ENCODE measurements at regions not wholly inside any gene's neighbourhood (a gene's known extent, or its start where the extent isn't known, plus 50 kb on each side); places are given as distances from the start of the nearest gene placed in this dataset.

GRCh38 chr4:142974328-142974727 is 128.2 kb upstream of the INPP4B start:
- no peak for DNase-seq

GRCh38 chr4:142975618-142976017 is 129.5 kb upstream of the INPP4B start:
- DNase-seq = no peak

DNA sequence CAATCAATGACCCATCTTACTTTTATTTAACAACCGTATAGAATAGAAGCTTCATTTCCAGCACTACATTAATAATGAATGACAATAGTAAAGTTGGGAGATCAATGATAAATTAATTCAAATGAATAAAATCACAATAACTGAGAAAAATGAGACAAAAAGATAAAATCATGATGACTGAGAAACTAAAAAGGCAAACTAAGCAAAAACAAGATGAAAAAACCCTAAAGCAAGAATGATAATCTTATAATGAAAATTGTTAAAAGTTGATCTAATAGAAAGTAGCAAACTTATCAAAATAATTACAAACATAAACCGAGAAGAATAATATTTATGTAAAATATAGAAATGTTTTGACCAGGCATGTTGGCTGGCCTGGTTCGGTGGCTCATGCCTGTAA is 130.4 kb upstream of the INPP4B start:
- DNase-seq = no peak

DNA sequence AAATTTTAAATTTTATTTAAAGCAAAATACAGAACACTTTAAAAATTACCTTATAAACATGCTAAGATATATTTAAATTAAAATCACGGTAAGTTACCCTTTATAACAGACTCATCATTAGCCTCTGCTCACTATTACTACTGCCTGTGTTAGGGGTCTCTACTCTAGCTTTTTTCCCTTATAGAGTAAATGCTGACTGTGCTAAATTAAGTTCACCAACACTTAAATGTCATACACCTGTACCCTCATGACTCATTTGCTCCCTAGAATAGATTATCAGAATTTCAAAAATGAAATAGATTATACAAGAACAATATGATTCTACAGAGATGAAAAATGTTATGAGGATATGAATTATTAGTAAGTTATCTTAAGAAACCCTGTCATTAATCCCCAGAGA is 131.1 kb upstream of the INPP4B start:
- DNase-seq = no peak

GRCh38 chr4:142983065-142983464 is 137.0 kb upstream of the INPP4B start:
- no peak for DNase-seq

- DNase-seq = no peak
Observed at GRCh38 chr4:142983589-142983988, 137.5 kb upstream of the INPP4B start.

DNA sequence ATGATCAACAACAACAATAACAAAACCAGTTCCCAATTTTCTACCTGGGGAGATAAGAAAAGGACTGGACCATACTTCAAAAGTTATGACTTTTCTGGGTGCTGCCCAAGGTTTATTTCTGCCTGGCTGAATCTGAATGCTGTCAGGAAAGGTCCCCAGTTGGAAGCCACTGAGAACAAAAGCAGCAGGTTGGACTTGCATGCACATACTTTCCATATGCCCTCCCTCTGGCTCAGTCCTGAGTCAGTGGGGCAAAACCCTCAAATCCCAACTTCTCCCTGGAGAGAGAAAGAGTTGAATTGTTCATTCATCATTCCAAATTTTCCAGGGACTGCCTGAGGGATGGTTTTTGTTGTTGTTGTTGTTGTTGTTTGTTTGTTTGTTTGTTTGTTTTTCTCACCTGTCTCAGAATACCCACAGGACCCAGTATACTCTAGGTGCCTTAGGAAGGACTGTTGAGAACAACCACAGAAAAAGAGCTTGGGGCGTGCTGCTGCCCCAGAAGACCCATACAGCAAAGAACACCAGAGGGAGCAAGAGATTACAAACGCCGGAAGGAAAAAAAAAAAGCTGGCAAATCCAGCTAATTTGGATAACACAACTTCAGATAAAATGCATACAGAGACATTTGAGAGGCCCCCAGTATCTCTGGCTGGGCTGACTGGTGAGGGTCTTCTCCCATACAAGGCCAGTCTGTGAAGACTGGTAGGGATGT is 138.9 kb upstream of the INPP4B start:
- no peak for DNase-seq

GRCh38 chr4:143016171-143016570 is 168.5 kb upstream of the USP38 start:
- no peak for DNase-seq

GRCh38 chr4:143017210-143017609 is 167.5 kb upstream of the USP38 start:
- no peak for DNase-seq

DNA sequence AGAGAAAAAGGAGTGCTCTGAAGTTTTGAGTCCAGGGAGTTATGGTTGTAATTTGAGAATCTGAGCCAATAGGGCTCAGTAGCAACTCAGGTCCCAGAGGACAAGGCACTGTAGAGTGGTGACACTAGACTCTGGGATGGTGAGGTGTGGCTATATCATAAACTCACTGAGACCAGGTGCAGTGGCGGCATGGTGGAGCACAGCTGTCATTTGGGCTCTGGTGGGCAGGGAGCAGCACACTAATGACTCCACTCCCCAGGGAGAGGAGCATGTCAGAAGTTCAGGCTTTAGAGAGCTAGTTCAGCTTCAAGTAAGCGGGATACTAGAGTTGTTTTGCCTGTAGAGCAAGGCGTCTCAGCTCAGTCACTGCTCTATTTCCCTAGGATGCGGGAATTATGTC is 165.4 kb upstream of the USP38 start:
- DNase-seq = no peak

- no peak for DNase-seq
Observed at GRCh38 chr4:143021384-143021783, 163.3 kb upstream of the USP38 start.

- DNase-seq = no peak
Observed at GRCh38 chr4:143023239-143023918, 161.3 kb upstream of the USP38 start.

DNA sequence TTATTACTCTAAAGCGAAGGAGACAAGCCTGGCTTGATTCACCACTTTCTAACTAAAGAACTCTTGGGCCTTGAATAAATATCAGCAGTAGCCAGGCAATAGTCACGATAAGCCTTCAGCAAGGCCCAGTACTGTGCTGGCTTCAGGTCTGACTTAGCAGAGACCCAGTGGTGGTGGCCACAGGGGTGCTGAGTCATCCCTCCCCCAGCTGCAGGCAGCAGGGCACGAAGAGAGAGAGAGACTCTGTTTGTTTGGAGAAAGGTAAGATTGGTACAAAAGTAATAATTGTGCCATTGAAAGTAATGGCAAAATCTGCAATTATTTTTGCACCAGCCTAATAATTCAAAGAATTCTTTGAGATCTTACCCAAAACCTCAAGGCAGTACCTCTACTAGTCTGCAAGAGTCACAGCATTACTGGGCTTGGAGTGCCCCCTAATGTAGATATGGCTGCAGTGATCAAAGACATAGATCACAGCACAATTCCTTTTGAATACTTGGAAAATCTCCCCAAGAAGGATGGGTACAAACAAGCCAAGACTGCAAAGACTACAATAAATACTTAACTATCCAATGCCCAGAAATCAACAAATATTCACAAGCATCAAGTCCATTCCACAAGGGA is 159.5 kb upstream of the USP38 start:
- DNase-seq = peak; percentile 0

DNA sequence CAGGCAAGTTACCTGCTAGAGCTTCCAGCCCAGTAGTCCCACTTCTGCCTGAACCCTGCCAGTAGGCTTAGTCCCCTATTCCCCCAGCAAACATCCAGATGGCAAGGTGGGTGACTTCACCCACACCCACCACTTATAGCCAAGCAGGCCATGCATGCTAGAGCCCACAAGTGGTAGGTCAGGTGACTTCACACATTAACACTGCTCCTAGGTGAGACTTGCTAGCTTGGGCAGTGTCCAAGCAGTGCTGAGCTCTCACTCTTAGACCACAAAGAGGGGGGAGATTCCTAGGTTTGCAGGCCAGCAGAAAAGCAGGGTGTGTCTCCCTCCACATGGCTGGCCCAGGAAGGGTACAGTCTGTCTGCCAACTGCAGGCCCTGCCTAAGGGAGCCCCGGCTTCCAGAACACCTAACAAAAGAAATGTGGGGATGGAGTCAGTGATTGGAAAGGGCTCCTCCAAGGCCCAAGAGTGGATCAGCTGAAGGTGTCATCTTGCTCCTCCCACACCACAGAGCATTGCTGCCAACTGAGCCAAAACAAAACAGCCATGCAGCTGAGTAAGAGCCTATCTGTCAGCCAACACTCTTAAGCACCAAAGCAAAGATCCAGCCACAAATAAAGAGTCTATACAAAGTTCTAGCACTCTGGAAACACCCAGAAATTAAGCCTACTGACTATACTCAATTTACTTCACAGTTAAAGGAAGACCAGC is 158.1 kb upstream of the USP38 start:
- DNase-seq = no peak

DNA sequence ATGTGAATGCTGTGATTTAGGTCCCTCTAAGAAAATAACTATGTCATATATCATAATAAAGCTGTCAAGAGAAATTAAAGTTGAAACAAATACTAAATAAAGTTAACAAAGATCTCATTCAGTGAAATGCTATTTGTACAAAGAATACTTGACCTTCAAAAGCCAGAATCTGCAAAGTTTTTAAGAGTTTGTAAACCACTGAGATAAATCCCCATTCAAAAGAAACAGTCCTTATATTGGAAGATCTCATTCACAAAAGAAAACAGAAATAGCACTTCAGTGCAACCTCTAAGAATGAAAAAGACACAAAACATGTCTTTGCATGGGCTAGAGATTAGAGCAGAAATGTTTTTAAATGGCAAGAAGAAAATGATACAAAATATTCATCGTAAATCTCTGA is 149.1 kb upstream of the USP38 start:
- DNase-seq = no peak

DNA sequence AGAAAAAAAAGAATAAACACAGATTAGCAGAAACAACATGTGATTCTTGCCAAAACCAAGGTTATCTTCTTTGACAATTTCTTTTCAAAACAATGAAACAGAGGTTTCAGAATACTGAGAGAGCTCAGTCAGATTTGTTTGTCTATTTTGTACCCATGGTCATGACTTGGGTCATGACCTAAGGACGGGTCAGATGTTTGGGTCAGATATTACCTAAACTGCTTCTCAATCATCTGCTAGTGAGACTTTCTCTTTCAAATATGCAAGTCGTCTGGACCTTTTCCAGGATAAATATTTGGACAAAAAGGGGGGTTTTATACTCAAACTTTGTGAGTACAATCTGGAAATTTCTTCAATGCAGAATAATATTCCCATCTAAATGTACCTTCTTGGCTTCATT is 148.3 kb upstream of the USP38 start:
- DNase-seq = no peak

- DNase-seq = no peak
Observed at GRCh38 chr4:143046454-143046853, 138.3 kb upstream of the USP38 start.

DNA sequence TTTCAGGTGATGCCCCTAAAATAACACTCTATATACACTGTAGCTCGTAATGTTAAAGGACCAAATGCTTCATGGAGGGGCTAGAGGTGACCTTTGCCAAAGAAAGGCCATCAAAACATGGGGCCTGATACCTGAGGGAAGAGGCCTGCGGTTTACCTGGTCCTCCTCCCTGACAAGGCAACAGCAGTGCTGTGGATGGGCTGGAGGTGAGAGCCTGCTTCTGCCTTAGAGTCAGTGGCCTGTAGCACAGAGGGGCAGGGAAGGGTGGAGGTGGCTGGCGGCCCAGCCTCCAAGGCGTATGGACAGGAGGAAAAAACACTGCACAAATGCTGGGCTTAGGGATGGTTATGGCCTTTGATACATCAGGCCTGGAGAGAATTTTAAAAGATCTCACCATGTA is 137.8 kb upstream of the USP38 start:
- no peak for DNase-seq

GRCh38 chr4:143054971-143055370 is 129.7 kb upstream of the USP38 start:
- DNase-seq = no peak

DNA sequence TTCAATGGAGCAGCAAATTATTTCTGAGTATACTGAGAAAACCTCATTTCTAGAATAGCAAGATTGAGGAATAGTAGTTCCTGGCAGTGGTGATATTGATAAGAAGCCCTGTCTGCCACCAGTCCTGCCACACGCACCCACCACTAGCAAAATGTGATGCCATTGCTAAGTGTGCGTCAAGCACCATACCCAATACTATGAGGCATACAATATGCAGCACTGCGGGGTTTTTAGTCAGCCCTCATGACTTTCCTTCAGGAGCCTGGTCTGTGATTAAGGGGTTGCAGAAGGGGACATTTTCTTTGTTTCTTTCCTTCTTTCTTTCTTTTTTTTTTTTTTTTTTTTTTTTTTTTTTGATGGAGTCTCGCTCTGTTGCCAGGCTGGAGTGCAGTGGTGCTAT is 128.7 kb upstream of the USP38 start:
- no peak for DNase-seq

- DNase-seq = peak; percentile 1
Observed at GRCh38 chr4:143071351-143071750, 113.4 kb upstream of the USP38 start.

- DNase-seq = no peak
Observed at GRCh38 chr4:143076723-143077122, 108.0 kb upstream of the USP38 start.

- no peak for DNase-seq
Observed at GRCh38 chr4:143082701-143083100, 102.0 kb upstream of the USP38 start.

Data from NCI-H345 (cell line).